Astrocyte of the spinal cord (primary cell): ENCODE measurements at regions not wholly inside any gene's neighbourhood (a gene's known extent, or its start where the extent isn't known, plus 50 kb on each side); places are given as distances from the start of the nearest gene placed in this dataset.

Source experiments
- DNase-seq: peaks from one replicate; pipeline ENCODE4 v3.0.0; 2011; ENCODE audit warnings: low read depth, low spot score
- H3K4me3 ChIP-seq: 2 replicates; pipeline ENCODE4 v1.5.1; 2011; ENCODE audit warnings: low read depth, mild to moderate bottlenecking, low read length, moderate library complexity
- in situ Hi-C: cut with HindIII; loops from 2 replicates; pipeline ENCODE4 v1.10.0; 2017; ENCODE audit warnings: low sequenced_read_pairs
- TF ChIP-seq, protein P1 (sequence below): IDR thresholded peaks from 2 replicates; pipeline ENCODE4 v1.5.1; 2012; ENCODE audit warnings: low read depth, mild to moderate bottlenecking, low read length, inconsistent platforms

GRCh38 chr17:77436481-77436880 lies 295.7 kb downstream of the SEC14L1 start:
- no peak overlapping the region for H3K4me3 ChIP-seq
- no peak for DNase-seq
- in situ Hi-C loops = no loop called here
- TF ChIP-seq, protein P1, sequence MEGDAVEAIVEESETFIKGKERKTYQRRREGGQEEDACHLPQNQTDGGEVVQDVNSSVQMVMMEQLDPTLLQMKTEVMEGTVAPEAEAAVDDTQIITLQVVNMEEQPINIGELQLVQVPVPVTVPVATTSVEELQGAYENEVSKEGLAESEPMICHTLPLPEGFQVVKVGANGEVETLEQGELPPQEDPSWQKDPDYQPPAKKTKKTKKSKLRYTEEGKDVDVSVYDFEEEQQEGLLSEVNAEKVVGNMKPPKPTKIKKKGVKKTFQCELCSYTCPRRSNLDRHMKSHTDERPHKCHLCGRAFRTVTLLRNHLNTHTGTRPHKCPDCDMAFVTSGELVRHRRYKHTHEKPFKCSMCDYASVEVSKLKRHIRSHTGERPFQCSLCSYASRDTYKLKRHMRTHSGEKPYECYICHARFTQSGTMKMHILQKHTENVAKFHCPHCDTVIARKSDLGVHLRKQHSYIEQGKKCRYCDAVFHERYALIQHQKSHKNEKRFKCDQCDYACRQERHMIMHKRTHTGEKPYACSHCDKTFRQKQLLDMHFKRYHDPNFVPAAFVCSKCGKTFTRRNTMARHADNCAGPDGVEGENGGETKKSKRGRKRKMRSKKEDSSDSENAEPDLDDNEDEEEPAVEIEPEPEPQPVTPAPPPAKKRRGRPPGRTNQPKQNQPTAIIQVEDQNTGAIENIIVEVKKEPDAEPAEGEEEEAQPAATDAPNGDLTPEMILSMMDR = no peak

GRCh38 chr17:77437017-77437416 lies 296.2 kb downstream of the SEC14L1 start:
- H3K4me3 ChIP-seq = no peak overlapping the region
- DNase-seq = peak; percentile 78
- TF ChIP-seq, protein P1 = no peak
- in situ Hi-C loops = no loop called here

- TF ChIP-seq, protein P1 = no peak
- DNase-seq = no peak
- in situ Hi-C loops = no loop called here
- H3K4me3 ChIP-seq = no peak overlapping the region
Observed at GRCh38 chr17:77437747-77438146, 297.0 kb downstream of the SEC14L1 start.

DNA sequence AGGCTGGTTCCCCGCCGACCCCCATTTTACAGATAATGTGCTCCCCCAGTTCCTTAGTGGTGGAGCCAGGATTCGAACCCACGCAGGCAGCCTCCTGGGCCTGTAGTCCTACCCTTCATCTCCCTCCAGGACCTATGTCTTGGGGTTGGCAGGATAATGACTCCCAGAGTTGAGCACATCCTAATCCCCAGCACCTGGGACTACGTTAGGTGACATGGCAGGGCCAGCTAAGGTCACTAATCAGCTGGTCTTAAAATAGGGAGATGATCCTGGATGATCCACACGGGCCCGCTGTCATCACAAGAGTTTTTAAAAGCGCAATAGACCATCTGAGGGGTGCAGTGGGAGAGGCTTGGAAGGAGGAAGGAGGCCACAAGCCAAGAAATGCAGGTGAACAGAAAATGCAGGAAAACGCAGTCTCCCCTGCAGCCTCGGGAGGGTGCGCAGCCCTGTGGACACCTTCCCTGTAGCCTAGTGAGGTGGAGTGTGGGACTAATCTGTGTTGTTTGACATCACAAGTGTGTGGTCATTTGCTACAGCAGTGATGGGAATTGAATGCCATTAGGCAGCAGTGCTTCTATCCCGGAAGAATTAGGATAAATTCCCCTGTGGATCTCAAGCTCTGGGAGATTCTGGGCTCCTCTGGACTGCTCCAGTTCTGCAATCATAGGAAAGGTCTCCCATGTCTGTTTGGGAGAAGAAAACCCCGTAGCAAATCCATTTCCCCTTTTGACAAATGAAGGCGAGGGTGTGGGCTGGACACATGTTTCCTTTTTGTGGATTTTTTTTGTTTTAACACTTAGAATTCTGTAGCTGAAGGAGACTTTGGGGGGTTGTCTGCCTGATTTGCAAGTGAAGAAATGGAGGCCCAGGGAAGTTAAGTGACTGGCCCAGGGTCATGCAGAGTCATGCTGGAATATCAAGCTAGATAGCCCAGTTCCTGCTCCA lies 297.7 kb downstream of the SEC14L1 start:
- in situ Hi-C loops = no loop called here
- H3K4me3 ChIP-seq = no peak overlapping the region
- TF ChIP-seq, protein P1 = no peak
- DNase-seq = no peak

DNA sequence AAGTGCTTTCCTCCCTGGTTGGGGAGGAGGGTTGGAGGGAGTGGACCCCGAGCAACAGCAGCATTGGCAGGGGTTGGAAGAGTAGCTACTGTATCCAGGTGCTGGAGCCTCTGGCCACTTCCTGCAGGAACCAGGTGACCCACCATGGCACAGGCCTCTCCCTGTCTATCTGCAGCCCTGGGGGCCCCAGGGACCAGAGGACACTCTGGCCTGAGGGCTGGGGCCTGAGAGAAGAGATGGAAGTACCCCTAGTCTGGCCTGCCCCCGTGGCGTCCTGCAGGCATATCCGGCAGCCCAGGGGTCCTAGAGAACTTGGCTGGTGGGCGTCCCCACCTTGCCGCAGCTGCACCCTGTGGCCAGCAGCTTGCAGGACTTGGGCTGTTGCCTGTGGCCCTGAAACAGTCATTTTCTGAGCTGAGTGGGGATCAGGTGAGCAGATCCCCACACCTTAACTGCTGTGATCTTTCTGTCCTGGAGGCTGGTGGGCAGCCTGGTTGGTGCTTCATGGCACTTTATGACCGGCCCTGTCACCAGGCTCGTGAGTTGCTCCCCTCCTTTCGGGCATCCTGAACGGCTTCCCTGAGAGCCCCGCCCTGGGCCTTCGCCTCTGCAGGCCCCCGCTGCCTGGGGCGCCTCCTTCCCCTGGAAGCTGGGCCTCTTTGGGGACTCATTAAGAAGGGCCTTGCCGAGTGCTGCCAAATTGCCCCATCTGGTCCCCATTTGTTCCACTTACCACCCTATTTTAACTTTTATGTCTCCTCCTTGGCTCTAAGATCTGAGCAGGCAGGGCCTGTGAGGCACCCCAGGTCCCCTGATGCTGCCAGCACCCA lies 298.6 kb downstream of the SEC14L1 start:
- no peak for DNase-seq

DNA sequence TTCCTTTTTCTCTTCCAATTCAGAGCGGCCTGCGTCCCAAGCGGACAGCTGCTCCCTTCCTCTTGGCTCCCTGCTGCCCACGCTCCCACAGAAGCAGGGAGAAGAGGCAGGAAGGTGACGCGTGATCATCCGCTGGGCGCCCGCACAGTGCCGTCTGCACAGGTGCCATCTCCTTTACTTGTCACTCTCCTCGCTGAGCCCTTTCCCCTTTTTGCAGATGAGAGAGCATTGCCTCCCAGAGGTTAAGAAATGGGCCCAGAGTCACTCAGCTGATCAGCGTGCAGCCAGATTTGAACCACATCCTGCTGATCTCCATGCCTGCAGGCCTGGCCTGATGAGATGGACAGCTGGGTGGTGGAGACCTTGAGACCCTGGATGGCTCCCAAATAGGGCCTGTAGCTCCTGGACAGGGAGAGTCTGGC lies 299.8 kb downstream of the SEC14L1 start:
- in situ Hi-C loops = no loop called here
- no peak for DNase-seq
- no peak overlapping the region for H3K4me3 ChIP-seq
- TF ChIP-seq, protein P1 = no peak

More for the DNA sequence above, 298.6 kb downstream of the SEC14L1 start:
- H3K4me3 ChIP-seq = no peak overlapping the region
- in situ Hi-C loops = no loop called here
- TF ChIP-seq, protein P1 = no peak
